Ishikawa (cell line): ENCODE measurements at regions not wholly inside any gene's neighbourhood (a gene's known extent, or its start where the extent isn't known, plus 50 kb on each side); places are given as distances from the start of the nearest gene placed in this dataset.

Source experiments
- CEBPB ChIP-seq: IDR thresholded peaks from 2 replicates; pipeline ENCODE4 v1.6.1; 2012
- CREB1 ChIP-seq: IDR thresholded peaks from 2 replicates; pipeline ENCODE4 v1.6.1; 2012; ENCODE audit warnings: low read depth
- EGR1 ChIP-seq: IDR thresholded peaks from 2 replicates; pipeline ENCODE4 v1.6.1; 2012
- EP300 ChIP-seq: IDR thresholded peaks from 2 replicates; pipeline ENCODE4 v1.6.1; 2012; ENCODE audit warnings: borderline replicate concordance
- FOXM1 ChIP-seq: IDR thresholded peaks from 2 replicates; pipeline ENCODE4 v1.6.1; 2012; ENCODE audit warnings: low read depth, borderline replicate concordance
- NFIC ChIP-seq: IDR thresholded peaks from 2 replicates; pipeline ENCODE4 v1.6.1; 2012
- RAD21 ChIP-seq: IDR thresholded peaks from 2 replicates; pipeline ENCODE4 v1.6.1; 2012; ENCODE audit warnings: low read depth
- TAF1 ChIP-seq: IDR thresholded peaks from 2 replicates; pipeline ENCODE4 v1.6.1; 2012; ENCODE audit warnings: low read depth, mild to moderate bottlenecking
- TCF12 ChIP-seq: IDR thresholded peaks from 2 replicates; pipeline ENCODE4 v1.6.1; 2012; ENCODE audit warnings: low read depth
- TEAD4 ChIP-seq: IDR thresholded peaks from 2 replicates; pipeline ENCODE4 v1.6.1; 2012
- YY1 ChIP-seq: IDR thresholded peaks from 2 replicates; pipeline ENCODE4 v1.6.1; 2012; ENCODE audit warnings: low read depth
- ZBTB7A ChIP-seq: IDR thresholded peaks from 2 replicates; pipeline ENCODE4 v1.6.1; 2012; ENCODE audit warnings: low read depth
- TF ChIP-seq, protein P1 (sequence below): IDR thresholded peaks from 2 replicates; pipeline ENCODE4 v1.6.1; 2012
- TF ChIP-seq, protein P2 (sequence below): IDR thresholded peaks from 2 replicates; pipeline ENCODE4 v1.6.1; 2012
- TF ChIP-seq, protein P3 (sequence below): IDR thresholded peaks from 2 replicates; pipeline ENCODE4 v1.6.1; 2012; ENCODE audit warnings: low read depth, mild to moderate bottlenecking

DNA sequence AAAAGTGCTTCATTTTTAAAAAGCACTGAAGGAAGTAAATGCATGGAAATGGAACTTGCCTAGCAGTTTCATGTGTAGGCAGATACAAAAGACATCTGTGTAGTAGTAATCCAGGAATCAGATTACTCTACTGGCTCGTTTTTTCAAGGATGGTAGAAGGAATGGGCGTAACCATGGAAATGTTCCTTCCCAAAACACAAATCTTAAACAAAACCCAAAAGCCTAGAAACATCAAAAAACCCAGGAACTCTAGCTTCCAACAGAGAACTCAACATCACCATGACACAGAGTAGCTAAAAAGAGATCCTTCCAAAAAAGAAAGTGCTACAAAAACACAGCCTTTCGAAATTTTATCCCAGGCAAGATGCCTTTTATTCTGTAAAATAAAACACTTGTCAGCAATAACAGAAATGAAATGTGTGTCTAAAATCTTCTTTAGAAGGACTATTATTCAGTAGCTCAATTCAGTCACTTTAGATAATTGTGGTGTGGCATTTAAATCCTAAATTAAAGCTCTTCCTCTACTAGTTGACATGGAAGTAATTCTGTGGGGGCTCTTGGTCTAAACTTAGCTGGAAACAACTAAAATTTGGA, 81.7 kb downstream of the FAM217A start:
- no peak for TF ChIP-seq CEBPB

DNA sequence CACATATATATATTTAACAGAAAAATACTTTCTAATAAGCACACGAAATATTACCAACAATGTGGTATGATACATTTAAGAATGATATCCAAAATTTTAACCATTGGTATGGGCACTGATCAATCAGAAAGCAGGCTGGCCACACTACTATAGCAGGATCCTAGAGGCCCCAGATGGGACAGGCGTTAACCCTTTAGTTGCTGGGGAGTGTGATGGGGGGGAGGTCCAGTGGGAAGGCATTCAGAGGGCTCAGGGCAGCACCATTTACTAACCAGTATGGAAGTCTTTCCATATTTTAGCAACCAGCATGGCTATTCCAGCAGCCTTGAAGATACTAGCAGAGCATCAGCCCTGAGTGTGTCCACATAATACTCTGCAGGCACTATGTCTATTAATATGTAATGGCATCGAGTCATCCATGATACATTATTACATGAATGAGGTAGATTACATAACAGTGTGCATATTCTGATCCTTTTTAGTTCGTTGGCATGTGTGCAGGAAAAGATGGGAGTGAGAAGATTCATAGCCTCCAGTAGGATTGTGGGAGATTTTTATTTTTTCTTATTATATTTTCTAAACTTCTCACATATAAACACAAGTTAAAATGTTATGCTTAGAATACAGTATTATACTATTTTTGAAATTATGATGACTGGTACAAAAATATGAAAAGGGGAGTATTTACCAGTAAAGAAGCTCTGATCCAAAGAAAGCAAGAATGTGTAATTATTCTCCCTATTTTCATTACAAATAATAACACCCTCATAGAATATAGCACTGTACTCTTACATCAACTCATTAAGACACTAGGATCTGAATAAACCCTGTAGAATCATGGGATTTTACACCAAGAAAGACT, 78.9 kb downstream of the FAM217A start:
- TF ChIP-seq CREB1 (no peak), RAD21 (no peak), EGR1 (no peak), TCF12 (no peak), YY1 (no peak), CEBPB (no peak), EP300 (no peak), ZBTB7A (no peak), NFIC (no peak), TAF1 (no peak)
- TF ChIP-seq, protein P1, sequence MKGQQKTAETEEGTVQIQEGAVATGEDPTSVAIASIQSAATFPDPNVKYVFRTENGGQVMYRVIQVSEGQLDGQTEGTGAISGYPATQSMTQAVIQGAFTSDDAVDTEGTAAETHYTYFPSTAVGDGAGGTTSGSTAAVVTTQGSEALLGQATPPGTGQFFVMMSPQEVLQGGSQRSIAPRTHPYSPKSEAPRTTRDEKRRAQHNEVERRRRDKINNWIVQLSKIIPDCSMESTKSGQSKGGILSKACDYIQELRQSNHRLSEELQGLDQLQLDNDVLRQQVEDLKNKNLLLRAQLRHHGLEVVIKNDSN, result no peak
- TF ChIP-seq, protein P2, sequence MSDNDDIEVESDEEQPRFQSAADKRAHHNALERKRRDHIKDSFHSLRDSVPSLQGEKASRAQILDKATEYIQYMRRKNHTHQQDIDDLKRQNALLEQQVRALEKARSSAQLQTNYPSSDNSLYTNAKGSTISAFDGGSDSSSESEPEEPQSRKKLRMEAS, result no peak

DNA sequence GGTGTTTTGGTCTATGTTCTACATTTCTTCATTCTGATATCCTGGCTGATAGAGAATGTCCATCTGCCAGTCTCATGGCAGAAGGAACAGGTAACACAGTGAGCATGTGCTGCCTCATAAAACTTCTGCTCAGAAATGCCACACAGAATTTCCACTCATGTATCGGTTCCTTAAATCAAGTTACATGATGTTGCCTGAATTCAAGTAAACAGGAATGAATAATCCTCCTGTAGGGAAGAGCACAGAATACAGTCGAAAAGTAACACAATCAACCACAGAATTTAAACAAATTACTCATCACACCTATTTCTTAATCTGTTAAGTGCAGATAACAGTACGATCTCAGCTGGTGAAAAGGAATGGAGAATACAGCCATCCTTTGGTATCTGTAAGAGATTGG, 74.7 kb downstream of the FAM217A start:
- no peak for TF ChIP-seq EGR1

DNA sequence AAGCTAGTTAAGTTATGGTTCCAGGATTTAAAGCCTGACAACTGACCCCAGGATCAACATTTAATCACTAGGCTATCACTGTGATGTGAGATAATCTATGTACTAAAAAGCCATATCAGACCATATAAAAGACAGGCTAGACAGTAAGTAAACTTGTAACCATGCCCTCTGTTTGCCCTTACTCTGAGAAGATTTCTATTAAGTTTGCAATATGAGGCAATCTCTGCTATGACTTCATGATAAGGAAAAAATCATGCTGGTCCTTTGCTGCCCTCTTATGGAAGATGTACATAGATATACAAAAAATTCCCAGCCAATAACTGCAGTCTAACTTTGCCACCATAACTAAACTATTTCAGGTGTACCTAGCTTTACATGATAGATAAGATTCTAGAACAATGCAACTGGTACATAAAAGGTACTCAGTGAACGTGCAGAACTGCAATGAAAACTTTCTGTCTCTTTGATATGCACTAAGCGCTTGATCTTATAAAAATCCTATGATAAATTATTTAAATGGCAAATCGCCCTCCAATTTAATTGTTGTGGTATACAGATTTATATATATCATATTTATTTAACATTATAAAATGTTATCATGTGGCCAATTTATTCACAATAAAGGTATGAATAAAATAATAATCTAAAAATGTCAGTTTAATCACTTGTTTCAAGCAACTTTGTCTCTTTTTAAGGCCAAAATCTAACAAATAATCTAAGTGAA, 70.5 kb downstream of the FAM217A start:
- no peak for TF ChIP-seq ZBTB7A
- TF ChIP-seq, protein P2, result no peak
- TF ChIP-seq TAF1, result no peak
- TF ChIP-seq, protein P1, result no peak
- TF ChIP-seq FOXM1, result no peak
- TF ChIP-seq NFIC, result no peak
- TF ChIP-seq RAD21, result peak; percentile 79
- TF ChIP-seq CEBPB, result peak; percentile 86

DNA sequence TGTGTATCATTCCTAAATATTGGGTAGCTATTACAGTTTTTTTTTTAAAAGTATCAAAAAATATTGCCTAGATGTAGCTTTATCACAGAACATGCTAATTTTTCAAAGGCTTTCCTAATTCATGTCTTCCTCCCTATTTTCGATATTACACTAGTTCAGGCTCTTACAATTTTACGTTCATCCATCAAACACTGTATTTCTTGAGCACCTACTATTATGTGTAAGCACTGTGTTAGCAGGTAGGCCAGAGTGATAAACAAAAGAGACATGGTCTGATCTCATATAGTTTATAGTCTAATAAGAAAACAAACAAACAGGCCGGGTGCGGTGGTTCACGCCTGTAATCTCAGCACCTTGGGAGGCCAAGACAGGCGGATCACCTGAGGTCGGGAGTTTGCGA, 69.5 kb downstream of the FAM217A start:
- TF ChIP-seq CEBPB, result no peak
- TF ChIP-seq TEAD4, result no peak
- TF ChIP-seq, protein P1, result no peak
- TF ChIP-seq, protein P3, sequence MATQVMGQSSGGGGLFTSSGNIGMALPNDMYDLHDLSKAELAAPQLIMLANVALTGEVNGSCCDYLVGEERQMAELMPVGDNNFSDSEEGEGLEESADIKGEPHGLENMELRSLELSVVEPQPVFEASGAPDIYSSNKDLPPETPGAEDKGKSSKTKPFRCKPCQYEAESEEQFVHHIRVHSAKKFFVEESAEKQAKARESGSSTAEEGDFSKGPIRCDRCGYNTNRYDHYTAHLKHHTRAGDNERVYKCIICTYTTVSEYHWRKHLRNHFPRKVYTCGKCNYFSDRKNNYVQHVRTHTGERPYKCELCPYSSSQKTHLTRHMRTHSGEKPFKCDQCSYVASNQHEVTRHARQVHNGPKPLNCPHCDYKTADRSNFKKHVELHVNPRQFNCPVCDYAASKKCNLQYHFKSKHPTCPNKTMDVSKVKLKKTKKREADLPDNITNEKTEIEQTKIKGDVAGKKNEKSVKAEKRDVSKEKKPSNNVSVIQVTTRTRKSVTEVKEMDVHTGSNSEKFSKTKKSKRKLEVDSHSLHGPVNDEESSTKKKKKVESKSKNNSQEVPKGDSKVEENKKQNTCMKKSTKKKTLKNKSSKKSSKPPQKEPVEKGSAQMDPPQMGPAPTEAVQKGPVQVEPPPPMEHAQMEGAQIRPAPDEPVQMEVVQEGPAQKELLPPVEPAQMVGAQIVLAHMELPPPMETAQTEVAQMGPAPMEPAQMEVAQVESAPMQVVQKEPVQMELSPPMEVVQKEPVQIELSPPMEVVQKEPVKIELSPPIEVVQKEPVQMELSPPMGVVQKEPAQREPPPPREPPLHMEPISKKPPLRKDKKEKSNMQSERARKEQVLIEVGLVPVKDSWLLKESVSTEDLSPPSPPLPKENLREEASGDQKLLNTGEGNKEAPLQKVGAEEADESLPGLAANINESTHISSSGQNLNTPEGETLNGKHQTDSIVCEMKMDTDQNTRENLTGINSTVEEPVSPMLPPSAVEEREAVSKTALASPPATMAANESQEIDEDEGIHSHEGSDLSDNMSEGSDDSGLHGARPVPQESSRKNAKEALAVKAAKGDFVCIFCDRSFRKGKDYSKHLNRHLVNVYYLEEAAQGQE, result no peak
- no peak for TF ChIP-seq EGR1
- no peak for TF ChIP-seq NFIC
- TF ChIP-seq ZBTB7A, result no peak
- TF ChIP-seq RAD21, result no peak
- no peak for TF ChIP-seq FOXM1
- no peak for TF ChIP-seq YY1
- TF ChIP-seq, protein P2, result no peak

DNA sequence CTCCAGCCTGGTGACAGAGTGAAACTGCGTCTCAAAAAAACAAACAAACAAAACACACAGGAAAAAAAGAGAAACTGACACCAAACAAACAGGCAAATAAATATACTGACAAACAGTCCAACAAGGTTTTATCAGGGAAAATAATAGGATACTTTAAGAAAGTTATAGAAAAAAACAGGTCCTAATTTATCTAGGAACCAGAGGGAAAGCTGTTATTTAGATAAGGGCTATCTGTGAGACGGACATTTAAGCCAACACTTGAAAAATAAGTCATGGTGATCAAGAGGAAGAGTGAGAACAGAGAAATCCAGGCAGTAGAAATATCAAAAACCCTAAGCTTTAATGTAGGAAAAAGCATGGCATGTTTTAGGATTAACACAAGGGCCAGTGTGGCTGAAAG, 68.9 kb downstream of the FAM217A start:
- TF ChIP-seq, protein P3, result no peak
- TF ChIP-seq, protein P2, result no peak
- no peak for TF ChIP-seq EP300
- no peak for TF ChIP-seq RAD21
- no peak for TF ChIP-seq YY1
- no peak for TF ChIP-seq TEAD4
- TF ChIP-seq EGR1, result no peak
- no peak for TF ChIP-seq ZBTB7A
- no peak for TF ChIP-seq TAF1
